SK-N-SH (cell line): ENCODE measurements at regions not wholly inside any gene's neighbourhood (a gene's known extent, or its start where the extent isn't known, plus 50 kb on each side); places are given as distances from the start of the nearest gene placed in this dataset.

Experiments used
- CTCF ChIA-PET: fragments of 300-600, 350-600 bp; formaldehyde crosslinking; extraction: SDS; loops from one replicate; lab custom pipeline; 2021; lab: Yijun Ruan, JAX
- POLR2A ChIA-PET: fragments of 350-600 bp; sonication (Branson Sonifier 250); formaldehyde crosslinking; extraction: SDS; loops from one replicate; lab custom pipeline; 2020; ENCODE audit warnings: antibody characterized with exemption, inconsistent platforms; lab: Yijun Ruan, JAX
- DNase-seq: peaks from one replicate; pipeline ENCODE4 v3.0.0; 2012
- H2AFZ ChIP-seq: fragments of 200-600 bp; sonication (generic); 2 replicates; pipeline ENCODE4 v1.8.1; 2016; ENCODE audit warnings: antibody characterized with exemption, mild to moderate bottlenecking, low read depth
- H3F3A ChIP-seq: fragments of 200-600 bp; sonication (generic); replicated peaks from 2 replicates; pipeline ENCODE3; 2016; ENCODE audit warnings: antibody characterized with exemption, mild to moderate bottlenecking; ENCODE audit not compliant: insufficient read depth
- H3K27ac ChIP-seq, 2 experiments: fragments of 200-500 bp in 1 of 2; fragments of 200-600 bp in 1 of 2; sonication (Bioruptor generic) in 1 of 2; sonication (generic), shearing (Covaris generic) in 1 of 2; 2 replicates each; pipeline versions ENCODE4 v1.5.1 to v1.6.1; 2014 to 2016; ENCODE audit warnings: low read depth in 2 of 2, inconsistent platforms in 1 of 2, low read length in 1 of 2, mild to moderate bottlenecking in 1 of 2, mixed read lengths in 1 of 2
- H3K27me3 ChIP-seq: fragments of 200-600 bp; sonication (generic), shearing (Covaris generic); 2 replicates; pipeline ENCODE4 v1.6.1; 2016; ENCODE audit warnings: mixed run types; ENCODE audit not compliant: insufficient read depth
- H3K36me3 ChIP-seq, 2 experiments: fragments of 200-500 bp in 1 of 2; fragments of 200-600 bp in 1 of 2; sonication (Bioruptor generic) in 1 of 2; sonication (generic) in 1 of 2; replicated peaks in 1 of 2; 2 replicates each; pipeline versions ENCODE3 to v1.5.1; 2014 to 2016; ENCODE audit warnings: low read length in 1 of 2, mild to moderate bottlenecking in 1 of 2; ENCODE audit not compliant: insufficient read depth in 2 of 2, control insufficient read depth in 1 of 2
- H3K4me1 ChIP-seq, 2 experiments: fragments of 200-500 bp in 1 of 2; fragments of 200-600 bp in 1 of 2; sonication (Bioruptor generic) in 1 of 2; sonication (generic), shearing (Covaris generic) in 1 of 2; 2 replicates each; pipeline versions ENCODE4 v1.5.1 to v1.6.1; 2014 to 2016; ENCODE audit warnings: low read depth in 1 of 2, low read length in 1 of 2, mixed run types in 1 of 2; ENCODE audit not compliant: insufficient read depth in 2 of 2, control insufficient read depth in 1 of 2
- H3K4me2 ChIP-seq: fragments of 200-600 bp; sonication (generic), shearing (Covaris generic); 2 replicates; pipeline ENCODE4 v1.6.1; 2017; ENCODE audit warnings: mixed run types
- H3K4me3 ChIP-seq, 2 experiments: fragments of 200-500 bp in 1 of 2; fragments of 200-600 bp in 1 of 2; sonication (Bioruptor generic) in 1 of 2; sonication (generic), shearing (Covaris generic) in 1 of 2; 2 replicates each; pipeline versions ENCODE4 v1.5.1 to v1.8.1; 2014 to 2016; ENCODE audit warnings: low read depth in 2 of 2, inconsistent platforms in 1 of 2, low read length in 1 of 2, mild to moderate bottlenecking in 1 of 2, mixed read lengths in 1 of 2, moderate library complexity in 1 of 2
- H3K79me2 ChIP-seq: fragments of 200-600 bp; sonication (generic); 2 replicates; pipeline ENCODE4 v1.8.1; 2017; ENCODE audit warnings: mild to moderate bottlenecking; ENCODE audit not compliant: insufficient read depth
- H3K9ac ChIP-seq: fragments of 200-600 bp; sonication (generic); 2 replicates; pipeline ENCODE4 v1.6.1; 2017; ENCODE audit warnings: mixed run types
- H3K9me2 ChIP-seq: fragments of 200-600 bp; sonication (generic); 2 replicates; pipeline ENCODE4 v1.6.1; 2017; ENCODE audit warnings: mixed run types
- H3K9me3 ChIP-seq: fragments of 200-600 bp; sonication (generic); 2 replicates; pipeline ENCODE4 v1.6.1; 2017; ENCODE audit warnings: mixed run types, mild to moderate bottlenecking, moderate library complexity
- H4K20me1 ChIP-seq: fragments of 200-600 bp; sonication (generic); 2 replicates; pipeline ENCODE4 v1.6.1; 2017; ENCODE audit warnings: mild to moderate bottlenecking, mixed run types; ENCODE audit not compliant: insufficient read depth
- CHD2 ChIP-seq: fragments of 150-350 bp; IDR thresholded peaks from 2 replicates; pipeline ENCODE4 v1.6.1; 2018; ENCODE audit warnings: low read length; ENCODE audit not compliant: partially characterized antibody
- ELF1 ChIP-seq: IDR thresholded peaks from 2 replicates; pipeline ENCODE4 v1.4.0; 2012
- EP300 ChIP-seq, 2 experiments: IDR thresholded peaks; 2 replicates each; pipeline versions ENCODE4 v1.4.0 to v1.6.1; 2012; ENCODE audit warnings: borderline replicate concordance in 1 of 2, low read depth in 1 of 2, low read length in 1 of 2
- EZH2phosphoT487 ChIP-seq: fragments of 200-600 bp; sonication (generic); IDR thresholded peaks from 2 replicates; pipeline ENCODE4 v1.6.1; 2017; ENCODE audit warnings: low read depth, mixed run types, mild to moderate bottlenecking, antibody characterized with exemption, moderate library complexity, borderline replicate concordance
- FOXJ3 ChIP-seq: sonication (generic); formaldehyde crosslinking; IDR thresholded peaks from 2 replicates; pipeline ENCODE4 v1.5.1; 2020; ENCODE audit warnings: mild to moderate bottlenecking, missing genetic modification reagents
- GATA2 ChIP-seq: sonication (generic); formaldehyde crosslinking; IDR thresholded peaks from 2 replicates; pipeline ENCODE4 v1.5.0; 2020; ENCODE audit warnings: mild to moderate bottlenecking, missing genetic modification reagents
- JUND ChIP-seq: IDR thresholded peaks from 2 replicates; pipeline ENCODE4 v1.4.0; 2012
- NFIC ChIP-seq: IDR thresholded peaks from 2 replicates; pipeline ENCODE4 v1.4.0; 2012; ENCODE audit warnings: borderline replicate concordance
- NRF1 ChIP-seq: IDR thresholded peaks from 2 replicates; pipeline ENCODE4 v1.6.1; 2012; ENCODE audit warnings: low read depth, mild to moderate bottlenecking, low read length
- POLR2AphosphoS5 ChIP-seq: IDR thresholded peaks from 2 replicates; pipeline ENCODE4 v1.6.1; 2012; ENCODE audit warnings: low read depth, low read length
- RAD21 ChIP-seq: IDR thresholded peaks from 2 replicates; pipeline ENCODE4 v1.6.1; 2012; ENCODE audit warnings: mild to moderate bottlenecking, low read length
- RFX5 ChIP-seq: IDR thresholded peaks from 2 replicates; pipeline ENCODE4 v1.6.1; 2012; ENCODE audit warnings: mild to moderate bottlenecking, improper control_type of control experiment, low read length
- SIN3A ChIP-seq: IDR thresholded peaks from 2 replicates; pipeline ENCODE4 v1.6.1; 2012; ENCODE audit warnings: low read depth, mild to moderate bottlenecking, low read length, moderate library complexity, borderline replicate concordance
- TEAD4 ChIP-seq: IDR thresholded peaks from 2 replicates; pipeline ENCODE4 v1.4.0; 2012; ENCODE audit warnings: mild to moderate bottlenecking, borderline replicate concordance; ENCODE audit not compliant: insufficient read depth
- WGBS: methylation state at CpG from one replicate; pipeline ENCODE4 v1.1.6; 2017; ENCODE audit warnings: low lambda C conversion rate; 5-methylcytosine and 5-hydroxymethylcytosine counted together
- TF ChIP-seq, protein P1 (sequence below): IDR thresholded peaks from 2 replicates; pipeline ENCODE4 v1.4.0; 2012; ENCODE audit warnings: low read depth
- TF ChIP-seq, protein P2 (sequence below): fragments of 150-350 bp; IDR thresholded peaks from 2 replicates; pipeline ENCODE4 v1.6.1; 2017; ENCODE audit warnings: antibody characterized with exemption, low read length, low read depth, borderline replicate concordance
- TF ChIP-seq, protein P3 (sequence below): IDR thresholded peaks from 2 replicates; pipeline ENCODE4; 2012
- TF ChIP-seq, protein P4 (sequence below): fragments of 200-600 bp; sonication (generic); IDR thresholded peaks from 2 replicates; pipeline ENCODE4 v1.6.1; 2017; ENCODE audit warnings: antibody characterized with exemption, mild to moderate bottlenecking, moderate library complexity

DNA sequence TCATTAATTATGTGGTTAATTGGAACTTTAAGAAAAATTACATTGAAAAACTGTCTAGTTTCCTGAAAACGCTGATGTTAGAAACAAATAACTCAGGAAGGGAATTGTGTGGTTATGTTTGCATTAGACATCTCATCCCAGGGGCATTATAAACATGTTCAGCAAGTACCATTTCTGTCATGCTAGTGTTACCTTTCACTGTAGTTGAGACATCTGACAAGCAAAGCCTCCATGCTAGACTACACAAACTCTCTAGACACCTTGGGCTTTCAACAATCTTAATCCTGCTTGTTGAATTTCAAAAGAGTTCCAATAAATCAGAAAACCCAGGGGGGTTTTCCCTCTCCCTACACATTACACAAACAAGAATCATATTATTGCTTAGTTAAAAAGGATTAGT, 536.8 kb downstream of the KCNT2 start:
- POLR2A ChIA-PET, result no interaction called here
- 50% methylated on average over 1 of the region's 1 CpG for WGBS

DNA sequence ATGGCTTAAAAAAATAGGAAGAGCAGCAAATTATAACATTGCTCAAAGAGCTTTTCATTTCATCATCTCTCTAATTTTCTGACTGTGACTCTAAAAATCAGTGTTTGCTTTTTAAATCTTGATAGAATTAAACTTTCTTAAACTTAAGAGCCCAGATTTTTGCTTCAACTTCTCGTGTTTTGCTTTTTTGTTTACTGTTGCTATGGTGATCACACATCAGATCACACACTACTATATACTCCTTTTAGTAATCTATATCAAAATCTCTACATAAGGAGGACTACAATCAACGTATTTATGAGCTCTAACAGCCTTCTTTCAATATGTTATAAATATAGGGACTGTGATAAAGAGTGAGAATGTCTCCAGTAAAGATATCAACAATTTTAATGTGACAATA, 537.3 kb downstream of the KCNT2 start:
- Histone ChIP-seq H3K4me2 (no peak overlapping the region), H3F3A (no peaks in the 10 kb centered on the region), H3K4me3 (no peak overlapping the region), H3K9ac (no peak overlapping the region), H3K27ac (no peak overlapping the region), H3K9me3 (no peaks in the 10 kb centered on the region), H2AFZ (no peak overlapping the region), H3K27me3 (no peaks in the 10 kb centered on the region), H4K20me1 (no peaks in the 10 kb centered on the region), H3K79me2 (no peaks in the 10 kb centered on the region), H3K36me3 (no peaks in the 10 kb centered on the region), H3K9me2 (no peaks in the 10 kb centered on the region), H3K4me1 (no peaks in the 10 kb centered on the region)
- 15% methylated on average over 2 of the region's 2 CpGs for WGBS
- ChIA-PET POLR2A (no interaction called here), CTCF (interaction anchor here (1.4 kb wide), 1 partner anchor 174 kb away, joined by 3 read pairs; no protein-coding TSS in a partner anchor)
- TF ChIP-seq, protein P1, sequence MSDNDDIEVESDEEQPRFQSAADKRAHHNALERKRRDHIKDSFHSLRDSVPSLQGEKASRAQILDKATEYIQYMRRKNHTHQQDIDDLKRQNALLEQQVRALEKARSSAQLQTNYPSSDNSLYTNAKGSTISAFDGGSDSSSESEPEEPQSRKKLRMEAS, result no peak
- TF ChIP-seq RFX5, result no peak
- TF ChIP-seq EZH2phosphoT487, result no peak
- no peak for TF ChIP-seq JUND
- no peak for DNase-seq

More for the DNA sequence above, 536.8 kb downstream of the KCNT2 start:
- Histone ChIP-seq H3K9me2 (no peaks in the 10 kb centered on the region), H3K4me2 (no peak overlapping the region), H3K27me3 (no peaks in the 10 kb centered on the region), H3F3A (no peaks in the 10 kb centered on the region), H3K79me2 (no peaks in the 10 kb centered on the region), H4K20me1 (no peaks in the 10 kb centered on the region), H3K4me1 (no peaks in the 10 kb centered on the region), H3K27ac (no peak overlapping the region), H3K36me3 (no peaks in the 10 kb centered on the region), H3K9me3 (no peaks in the 10 kb centered on the region), H2AFZ (no peak overlapping the region), H3K4me3 (no peak overlapping the region), H3K9ac (no peak overlapping the region)
- CTCF ChIA-PET, result interaction anchor here (1.4 kb wide), 1 partner anchor 175 kb away, joined by 3 read pairs; no protein-coding TSS in a partner anchor
- TF ChIP-seq SIN3A (no peak), RFX5 (no peak), GATA2 (CRISPR knock-in tag) (no peak), ELF1 (no peak), FOXJ3 (CRISPR knock-in tag) (no peak), CHD2 (no peak), POLR2AphosphoS5 (no peak), NFIC (no peak), EP300 (IDR thresholded peaks at IDR 0.05; ENCODE audit: borderline replicate concordance in 1 of 2, low read depth in 1 of 2, low read length in 1 of 2) (no peak), NRF1 (no peak), RAD21 (no peak), TEAD4 (no peak)
- TF ChIP-seq, protein P2, sequence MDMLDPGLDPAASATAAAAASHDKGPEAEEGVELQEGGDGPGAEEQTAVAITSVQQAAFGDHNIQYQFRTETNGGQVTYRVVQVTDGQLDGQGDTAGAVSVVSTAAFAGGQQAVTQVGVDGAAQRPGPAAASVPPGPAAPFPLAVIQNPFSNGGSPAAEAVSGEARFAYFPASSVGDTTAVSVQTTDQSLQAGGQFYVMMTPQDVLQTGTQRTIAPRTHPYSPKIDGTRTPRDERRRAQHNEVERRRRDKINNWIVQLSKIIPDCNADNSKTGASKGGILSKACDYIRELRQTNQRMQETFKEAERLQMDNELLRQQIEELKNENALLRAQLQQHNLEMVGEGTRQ, result no peak
- TF ChIP-seq, protein P3, sequence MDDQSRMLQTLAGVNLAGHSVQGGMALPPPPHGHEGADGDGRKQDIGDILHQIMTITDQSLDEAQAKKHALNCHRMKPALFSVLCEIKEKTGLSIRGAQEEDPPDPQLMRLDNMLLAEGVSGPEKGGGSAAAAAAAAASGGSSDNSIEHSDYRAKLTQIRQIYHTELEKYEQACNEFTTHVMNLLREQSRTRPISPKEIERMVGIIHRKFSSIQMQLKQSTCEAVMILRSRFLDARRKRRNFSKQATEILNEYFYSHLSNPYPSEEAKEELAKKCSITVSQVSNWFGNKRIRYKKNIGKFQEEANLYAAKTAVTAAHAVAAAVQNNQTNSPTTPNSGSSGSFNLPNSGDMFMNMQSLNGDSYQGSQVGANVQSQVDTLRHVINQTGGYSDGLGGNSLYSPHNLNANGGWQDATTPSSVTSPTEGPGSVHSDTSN, result no peak
- TF ChIP-seq, protein P4, sequence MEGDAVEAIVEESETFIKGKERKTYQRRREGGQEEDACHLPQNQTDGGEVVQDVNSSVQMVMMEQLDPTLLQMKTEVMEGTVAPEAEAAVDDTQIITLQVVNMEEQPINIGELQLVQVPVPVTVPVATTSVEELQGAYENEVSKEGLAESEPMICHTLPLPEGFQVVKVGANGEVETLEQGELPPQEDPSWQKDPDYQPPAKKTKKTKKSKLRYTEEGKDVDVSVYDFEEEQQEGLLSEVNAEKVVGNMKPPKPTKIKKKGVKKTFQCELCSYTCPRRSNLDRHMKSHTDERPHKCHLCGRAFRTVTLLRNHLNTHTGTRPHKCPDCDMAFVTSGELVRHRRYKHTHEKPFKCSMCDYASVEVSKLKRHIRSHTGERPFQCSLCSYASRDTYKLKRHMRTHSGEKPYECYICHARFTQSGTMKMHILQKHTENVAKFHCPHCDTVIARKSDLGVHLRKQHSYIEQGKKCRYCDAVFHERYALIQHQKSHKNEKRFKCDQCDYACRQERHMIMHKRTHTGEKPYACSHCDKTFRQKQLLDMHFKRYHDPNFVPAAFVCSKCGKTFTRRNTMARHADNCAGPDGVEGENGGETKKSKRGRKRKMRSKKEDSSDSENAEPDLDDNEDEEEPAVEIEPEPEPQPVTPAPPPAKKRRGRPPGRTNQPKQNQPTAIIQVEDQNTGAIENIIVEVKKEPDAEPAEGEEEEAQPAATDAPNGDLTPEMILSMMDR, result no peak
- TF ChIP-seq, protein P1, result no peak
- no peak for DNase-seq
